Testis (tissue), 2 donors: ENCODE measurements at regions not wholly inside any gene's neighbourhood (a gene's known extent, or its start where the extent isn't known, plus 50 kb on each side); places are given as distances from the start of the nearest gene placed in this dataset.

ENCODE experiments used
- CTCF ChIP-seq, 3 experiments: fragments of 450-650 bp in 2 of 3; fragments of 200-600 bp in 1 of 3; sonication (generic) in 1 of 3; IDR thresholded peaks; one replicate each; pipeline ENCODE4 v1.5.1; 2016 to 2019; ENCODE audit warnings: antibody characterized with exemption in 3 of 3, mild to moderate bottlenecking in 2 of 3, moderate library complexity in 1 of 3
- POLR2A ChIP-seq: fragments of 450-650 bp; IDR thresholded peaks from one replicate; pipeline ENCODE4 v1.6.1; 2017; ENCODE audit warnings: antibody characterized with exemption, mild to moderate bottlenecking, moderate library complexity

- no peak for TF ChIP-seq POLR2A
- no peak for TF ChIP-seq CTCF (IDR thresholded peaks at IDR 0.05)
These were observed 454.0 kb upstream of the RBMS3 start for GRCh38 chr3:28826840-28827239.
